ENCODE measurements at regions not wholly inside any gene's neighbourhood (a gene's known extent, or its start where the extent isn't known, plus 50 kb on each side); places are given as distances from the start of the nearest gene placed in this dataset.

DNA sequence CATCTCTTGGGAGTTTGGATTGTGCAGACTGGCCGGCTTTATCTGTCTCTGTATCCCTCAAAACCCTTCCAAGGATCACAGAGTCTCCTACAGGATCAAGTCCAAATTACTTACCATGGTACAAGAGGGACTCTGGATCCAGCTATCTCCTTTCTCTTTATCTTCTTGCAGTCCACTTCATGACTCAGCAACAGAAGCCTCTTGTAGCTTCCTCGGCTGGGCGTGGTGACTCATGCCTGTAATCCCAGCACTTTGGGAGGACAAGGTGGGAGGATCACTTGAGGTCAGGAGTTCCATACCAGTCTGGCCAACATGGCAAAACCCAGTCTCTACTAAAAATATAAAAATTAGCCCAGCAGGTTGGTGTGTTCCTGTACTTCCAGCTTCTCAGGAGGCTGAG lies 189.7 kb downstream of the BCAT1 start:
- TF ChIP-seq, protein P1, sequence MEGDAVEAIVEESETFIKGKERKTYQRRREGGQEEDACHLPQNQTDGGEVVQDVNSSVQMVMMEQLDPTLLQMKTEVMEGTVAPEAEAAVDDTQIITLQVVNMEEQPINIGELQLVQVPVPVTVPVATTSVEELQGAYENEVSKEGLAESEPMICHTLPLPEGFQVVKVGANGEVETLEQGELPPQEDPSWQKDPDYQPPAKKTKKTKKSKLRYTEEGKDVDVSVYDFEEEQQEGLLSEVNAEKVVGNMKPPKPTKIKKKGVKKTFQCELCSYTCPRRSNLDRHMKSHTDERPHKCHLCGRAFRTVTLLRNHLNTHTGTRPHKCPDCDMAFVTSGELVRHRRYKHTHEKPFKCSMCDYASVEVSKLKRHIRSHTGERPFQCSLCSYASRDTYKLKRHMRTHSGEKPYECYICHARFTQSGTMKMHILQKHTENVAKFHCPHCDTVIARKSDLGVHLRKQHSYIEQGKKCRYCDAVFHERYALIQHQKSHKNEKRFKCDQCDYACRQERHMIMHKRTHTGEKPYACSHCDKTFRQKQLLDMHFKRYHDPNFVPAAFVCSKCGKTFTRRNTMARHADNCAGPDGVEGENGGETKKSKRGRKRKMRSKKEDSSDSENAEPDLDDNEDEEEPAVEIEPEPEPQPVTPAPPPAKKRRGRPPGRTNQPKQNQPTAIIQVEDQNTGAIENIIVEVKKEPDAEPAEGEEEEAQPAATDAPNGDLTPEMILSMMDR (IDR thresholded peaks at IDR 0.05; ENCODE audit: low read depth, low read length) = no peak
- TF ChIP-seq POLR2A (IDR thresholded peaks at IDR 0.05; ENCODE audit: extremely low read depth, insufficient read length) (no peak), MYC (IDR thresholded peaks at IDR 0.05; ENCODE audit: low read depth, low read length) (no peak)
- TF ChIP-seq, protein P2, sequence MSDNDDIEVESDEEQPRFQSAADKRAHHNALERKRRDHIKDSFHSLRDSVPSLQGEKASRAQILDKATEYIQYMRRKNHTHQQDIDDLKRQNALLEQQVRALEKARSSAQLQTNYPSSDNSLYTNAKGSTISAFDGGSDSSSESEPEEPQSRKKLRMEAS (IDR thresholded peaks at IDR 0.05; ENCODE audit: low read depth, low read length) = no peak

Data from NB4 (cell line).